HFF-Myc (cell line): ENCODE measurements at regions not wholly inside any gene's neighbourhood (a gene's known extent, or its start where the extent isn't known, plus 50 kb on each side); places are given as distances from the start of the nearest gene placed in this dataset.

ENCODE experiments used
- DNase-seq: peaks from one replicate; pipeline ENCODE4 v3.0.0-alpha.2; 2011; ENCODE audit warnings: low read depth; ENCODE audit errors: extremely low read depth
- H3K4me3 ChIP-seq: replicated peaks from 2 replicates; pipeline ENCODE4 v1.5.1; 2011; ENCODE audit warnings: low read depth, mild to moderate bottlenecking, control low read depth, low read length
- CTCF ChIP-seq: IDR thresholded peaks from 2 replicates; pipeline ENCODE4 v1.5.1; 2012; ENCODE audit warnings: mild to moderate bottlenecking, low read depth, low read length, control low read depth; ENCODE audit errors: missing control alignments

DNA sequence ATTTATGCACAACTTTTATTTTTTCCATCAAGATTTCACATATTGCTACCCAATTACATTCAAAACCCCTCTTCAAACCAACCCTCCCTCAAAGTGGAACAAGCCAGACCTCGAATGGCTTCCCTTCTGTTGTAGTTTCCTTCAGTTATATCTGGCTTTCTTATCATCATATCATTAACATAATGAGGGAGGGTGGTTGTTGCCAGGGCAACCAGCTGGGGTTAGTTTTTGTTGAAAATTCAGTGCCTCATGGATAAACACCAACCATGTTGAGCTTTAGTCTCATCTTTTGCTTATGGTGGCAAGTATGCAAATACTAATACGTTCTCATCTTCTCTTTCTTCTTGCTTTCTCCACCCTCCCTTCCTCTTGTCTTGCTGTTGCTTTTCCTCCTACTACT lies 359.7 kb downstream of the CDH11 start:
- TF ChIP-seq CTCF = no peak
- no peak for DNase-seq

DNA sequence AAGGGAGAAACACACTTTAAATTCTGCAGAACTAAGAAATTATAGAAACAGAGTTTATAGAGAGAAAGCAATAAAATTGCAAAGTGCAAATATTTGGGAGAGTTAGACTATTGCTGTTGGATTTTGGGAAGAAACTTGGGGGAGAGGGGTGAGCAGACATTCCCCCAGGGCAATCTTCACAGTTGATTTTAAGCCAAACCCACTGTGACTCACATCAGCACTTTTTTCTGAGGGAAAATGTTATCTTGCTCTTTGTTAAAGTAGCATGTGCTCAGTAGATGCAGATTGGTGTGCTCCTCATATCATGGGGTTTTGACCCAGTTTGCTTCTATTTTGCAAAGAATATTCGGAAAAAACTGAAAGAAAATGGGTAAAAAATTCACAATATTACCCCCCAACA lies 367.6 kb downstream of the CDH11 start:
- no peak for DNase-seq

More for the DNA sequence above, 359.7 kb downstream of the CDH11 start:
- no peak overlapping the region for H3K4me3 ChIP-seq

DNA sequence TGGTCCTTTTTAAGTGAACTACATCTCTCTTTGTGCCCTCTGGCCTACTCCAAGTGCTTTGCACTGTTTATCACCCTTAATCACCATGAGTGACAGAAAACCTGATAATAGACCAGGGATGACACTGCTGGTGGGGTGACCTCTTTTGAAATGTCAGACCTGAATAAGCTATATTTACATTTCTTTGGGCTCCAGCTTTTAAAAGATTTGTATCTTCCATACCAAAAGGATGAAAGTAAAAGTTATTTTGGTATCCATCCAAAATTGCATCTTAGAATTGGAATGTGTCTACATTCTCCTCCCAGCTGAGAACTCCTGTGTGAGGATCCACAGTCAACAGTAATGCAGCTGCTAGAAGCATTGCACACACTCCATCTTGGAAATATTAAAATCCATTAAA lies 370.0 kb downstream of the CDH11 start:
- H3K4me3 ChIP-seq = no peak overlapping the region
- DNase-seq = no peak
- TF ChIP-seq CTCF = no peak

More for the DNA sequence above, 367.6 kb downstream of the CDH11 start:
- TF ChIP-seq CTCF = no peak
- no peak overlapping the region for H3K4me3 ChIP-seq

DNA sequence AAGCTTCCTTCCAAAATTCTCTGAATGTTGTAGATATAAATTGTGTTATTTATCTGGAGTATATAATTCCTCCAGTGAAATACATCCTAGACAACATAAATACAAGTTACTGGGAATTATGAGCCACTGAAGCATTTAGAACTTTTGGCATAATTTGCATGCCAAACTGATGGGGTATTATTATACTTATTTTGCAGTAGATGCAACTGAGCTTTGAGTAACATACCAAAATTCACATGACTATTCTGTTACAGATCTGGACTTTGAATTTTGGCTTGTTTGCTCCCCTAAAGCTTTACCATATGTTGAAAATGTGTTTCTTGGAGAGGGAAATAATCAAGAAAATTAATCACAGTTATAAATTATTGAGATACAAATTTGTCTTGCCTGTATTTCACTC lies 372.5 kb downstream of the CDH11 start:
- TF ChIP-seq CTCF = no peak
- DNase-seq = no peak
- H3K4me3 ChIP-seq = no peak overlapping the region

- TF ChIP-seq CTCF = no peak
- DNase-seq = no peak
- H3K4me3 ChIP-seq = no peak overlapping the region
Observed at GRCh38 chr16:64745258-64745930, 376.5 kb downstream of the CDH11 start.

- no peak for DNase-seq
- H3K4me3 ChIP-seq = no peak overlapping the region
Observed at GRCh38 chr16:64742455-64743223, 379.2 kb downstream of the CDH11 start.

More at GRCh38 chr16:64742455-64743223, 379.2 kb downstream of the CDH11 start:
- no peak for TF ChIP-seq CTCF
